NCI-H2029 (cell line): ENCODE measurements at regions not wholly inside any gene's neighbourhood (a gene's known extent, or its start where the extent isn't known, plus 50 kb on each side); places are given as distances from the start of the nearest gene placed in this dataset.
"Not testable (repeated sequence)": the region's sequence is repeated elsewhere in the genome, so short reads cannot be mapped to it uniquely, and the experiment has no call there.

Source experiments
- DNase-seq: peaks from one replicate; lab custom pipeline; 2025; lab: John Stamatoyannopoulos, UW

DNA sequence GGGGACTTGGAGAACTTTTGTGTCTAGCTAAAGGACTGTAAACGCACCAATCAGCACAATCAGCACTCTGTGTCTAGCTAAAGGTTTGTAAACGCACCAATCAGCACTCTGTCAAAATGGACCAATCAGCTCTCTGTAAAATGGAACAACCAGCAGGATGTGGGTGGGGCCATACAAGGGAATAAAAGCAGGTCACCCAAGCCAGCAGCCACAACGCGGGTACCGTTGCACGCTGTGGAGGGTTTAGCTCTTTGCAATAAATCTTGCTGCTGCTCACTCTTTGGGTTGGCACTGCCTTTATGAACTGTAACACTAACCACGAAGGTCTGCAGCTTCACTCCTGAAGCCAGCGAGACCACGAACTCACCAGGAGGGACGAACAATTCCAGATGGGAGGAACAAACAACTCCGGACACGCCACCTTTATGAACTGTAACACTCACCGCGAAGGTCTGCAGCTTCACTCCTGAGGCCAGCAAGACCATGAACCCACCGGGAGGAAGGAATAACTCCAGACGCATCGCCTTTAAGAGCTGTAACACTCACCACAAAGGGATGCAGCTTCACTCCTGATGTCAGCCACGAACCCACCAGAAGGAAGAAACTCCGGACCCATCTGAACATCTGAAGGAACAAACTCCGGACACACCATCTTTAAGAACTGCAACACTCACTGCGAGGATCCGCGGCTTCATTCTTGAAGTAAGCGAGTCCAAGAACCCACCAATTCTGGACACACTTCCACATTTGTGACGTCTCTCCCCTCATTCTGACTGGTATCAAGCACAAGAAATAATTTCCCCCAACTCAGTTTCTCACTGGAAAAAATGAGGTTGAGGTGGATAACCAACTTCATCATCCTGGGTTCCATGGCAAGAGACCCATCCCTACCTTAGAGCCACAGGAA, 227.3 kb upstream of the AMIGO2 start:
- DNase-seq = not testable (repeated sequence)

DNA sequence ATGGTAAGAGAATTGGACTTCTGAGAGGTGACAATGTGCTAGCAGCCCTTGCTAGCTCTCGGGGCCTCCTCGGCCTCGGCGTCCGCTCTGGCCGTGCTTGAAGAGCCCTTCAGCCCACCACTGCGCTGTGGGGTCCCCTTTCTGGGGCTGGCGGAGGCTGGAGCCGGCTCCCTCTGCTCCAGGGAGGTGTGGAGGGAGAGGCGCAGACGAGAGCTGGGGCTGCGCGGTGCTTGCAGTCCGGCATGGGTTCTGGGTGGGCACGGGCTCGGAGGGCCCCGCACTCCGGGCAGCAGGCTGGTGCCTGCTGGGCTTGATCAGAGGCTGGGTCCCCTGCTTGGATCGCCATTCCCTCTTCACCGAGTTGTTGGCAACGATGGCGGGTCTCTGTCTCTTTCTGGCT, 226.4 kb upstream of the AMIGO2 start:
- DNase-seq = no peak

DNA sequence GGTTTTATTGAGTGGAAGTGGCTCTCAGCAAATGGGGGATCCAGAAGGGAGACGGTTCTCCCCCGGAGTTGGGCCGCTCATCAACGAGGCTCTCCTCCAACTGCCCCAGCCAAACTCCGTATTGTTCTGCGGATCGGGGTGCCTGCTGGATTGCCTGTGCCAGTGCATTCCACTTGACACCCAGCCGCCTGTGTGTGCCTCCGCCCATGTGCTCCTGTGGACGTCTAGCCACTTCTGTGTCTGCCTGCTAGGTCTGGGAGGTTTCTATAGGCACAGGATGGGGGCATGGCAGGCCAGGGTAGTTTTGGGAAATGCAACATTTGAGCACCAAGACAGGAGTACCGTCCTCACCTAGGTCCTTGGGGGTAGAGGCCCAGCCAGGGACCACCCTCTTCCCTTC, 225.7 kb upstream of the AMIGO2 start:
- no peak for DNase-seq

DNA sequence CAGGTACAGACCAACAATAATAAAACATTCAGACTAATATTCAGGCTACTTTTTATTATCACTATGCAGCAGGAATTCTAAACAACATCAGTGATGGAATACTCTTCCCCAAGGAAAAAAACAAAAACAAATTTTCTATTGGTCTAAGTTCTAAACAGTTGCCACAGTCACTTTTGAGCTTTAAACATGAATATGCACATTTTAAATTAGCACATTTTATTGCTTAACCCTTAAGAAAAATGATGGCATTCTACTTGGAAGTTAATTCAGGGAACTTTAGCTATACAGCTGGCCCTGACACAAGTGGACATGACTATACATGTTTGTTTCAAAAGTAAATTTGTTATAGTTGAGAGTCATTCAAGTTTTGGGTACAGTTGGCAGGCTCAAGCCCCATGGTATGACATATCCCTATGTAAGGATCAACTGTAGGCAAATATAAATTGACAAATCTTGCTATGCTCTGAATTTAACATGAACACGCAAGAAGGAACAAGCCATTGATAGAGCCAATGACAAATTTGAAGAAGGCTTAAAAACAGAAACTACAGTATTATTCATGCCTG, 224.3 kb upstream of the AMIGO2 start:
- DNase-seq = no peak

DNA sequence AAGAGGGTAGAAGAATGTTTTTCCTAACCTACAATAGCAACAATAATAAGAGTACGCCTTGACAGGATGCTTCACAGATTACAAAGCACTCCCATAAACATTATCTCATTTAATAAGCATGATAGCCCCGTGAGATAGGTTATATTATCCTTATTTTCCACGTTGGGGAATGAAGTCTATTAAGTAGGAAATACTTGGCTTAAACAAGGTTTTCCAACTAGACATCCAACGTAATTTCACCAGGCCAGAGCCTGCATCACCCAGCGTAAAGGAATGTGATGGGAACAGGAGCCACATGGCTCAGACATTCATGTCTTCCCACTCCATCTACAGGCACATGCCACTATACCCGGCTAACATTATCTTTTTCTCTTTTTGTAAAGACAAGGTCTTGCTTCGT, 223.4 kb upstream of the AMIGO2 start:
- DNase-seq = no peak

DNA sequence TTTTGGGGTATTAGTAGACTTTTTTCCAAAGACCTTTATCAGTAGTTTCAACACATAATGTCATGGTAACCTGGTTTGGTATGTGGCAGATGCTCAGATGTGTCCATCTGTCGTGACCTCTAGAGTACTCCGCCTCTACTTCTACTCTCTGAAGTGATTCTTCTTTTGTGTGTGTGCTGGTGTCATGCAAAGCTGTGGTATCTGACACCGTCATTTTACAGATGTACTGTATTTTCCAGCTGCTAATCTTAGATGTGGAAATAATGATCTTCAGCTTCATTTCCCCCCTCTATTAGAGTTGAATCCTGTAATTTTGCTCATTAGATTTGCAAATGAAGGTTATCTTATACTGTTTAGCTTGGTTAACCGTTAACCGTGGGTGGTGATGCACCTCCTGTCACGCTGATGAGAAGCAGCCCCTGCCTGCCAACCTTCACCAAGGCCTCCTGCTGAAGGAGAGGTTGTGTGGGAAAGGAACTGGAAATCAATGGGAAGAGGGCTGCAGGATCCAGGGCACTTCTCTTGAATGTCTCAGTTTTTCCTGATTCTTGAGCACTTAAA, 222.4 kb upstream of the AMIGO2 start:
- no peak for DNase-seq

DNA sequence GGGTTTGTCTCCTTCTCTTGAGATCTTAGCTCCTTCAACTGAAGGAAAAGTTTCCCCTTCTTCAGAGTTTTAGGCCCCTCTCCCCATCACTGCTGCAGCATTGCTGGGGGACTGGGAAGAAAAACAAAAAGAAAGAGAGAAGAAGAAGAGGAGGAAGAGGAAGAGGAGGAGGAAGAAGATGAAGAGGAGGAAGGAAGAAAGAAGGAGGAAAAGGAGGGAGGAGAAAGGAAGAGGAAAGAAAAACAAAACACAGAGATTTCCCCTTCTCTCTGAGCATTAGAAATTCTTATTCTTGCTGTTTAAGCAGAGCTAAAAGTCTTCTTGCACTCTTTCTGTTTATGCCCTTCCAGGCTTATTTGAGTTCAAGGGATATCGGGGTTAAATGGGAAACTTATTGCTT, 219.8 kb upstream of the AMIGO2 start:
- no peak for DNase-seq

DNA sequence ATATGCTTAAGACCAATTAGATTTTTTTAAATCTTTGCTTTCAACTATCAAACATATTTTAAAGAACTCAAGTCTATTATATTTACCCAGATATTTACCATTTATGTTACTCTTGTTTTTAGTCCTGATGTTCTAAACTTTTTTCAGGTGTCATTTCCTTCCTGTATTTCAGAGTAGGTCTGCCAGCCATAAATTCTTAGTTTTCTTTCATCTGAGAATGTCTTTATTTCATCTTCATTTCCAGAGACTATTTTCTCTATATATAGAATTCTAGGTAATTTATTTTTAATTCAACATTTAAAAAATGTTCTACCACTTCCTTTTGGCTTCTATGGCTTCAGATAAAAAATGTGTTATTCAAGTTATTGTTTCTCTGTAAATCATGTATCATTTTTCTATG, 218.2 kb upstream of the AMIGO2 start:
- no peak for DNase-seq

DNA sequence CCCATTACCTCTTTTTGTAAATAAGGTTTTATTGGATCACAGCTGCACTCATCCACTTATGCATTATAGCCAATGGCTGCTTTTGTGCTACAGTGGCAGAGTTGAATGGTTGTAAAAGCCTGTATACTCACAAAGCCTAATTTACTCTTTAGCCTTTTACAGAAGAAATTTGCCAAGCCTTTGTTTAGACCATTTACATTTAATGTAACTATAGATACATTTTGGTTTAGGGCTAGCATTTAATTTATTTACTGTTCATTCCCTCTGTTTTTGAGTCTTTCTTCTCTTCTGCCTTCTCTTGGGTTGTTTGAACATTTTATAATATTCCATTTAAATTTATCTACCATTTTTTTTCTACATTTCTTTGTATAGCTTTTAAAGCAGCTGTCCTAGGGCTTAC, 217.1 kb upstream of the AMIGO2 start:
- no peak for DNase-seq

DNA sequence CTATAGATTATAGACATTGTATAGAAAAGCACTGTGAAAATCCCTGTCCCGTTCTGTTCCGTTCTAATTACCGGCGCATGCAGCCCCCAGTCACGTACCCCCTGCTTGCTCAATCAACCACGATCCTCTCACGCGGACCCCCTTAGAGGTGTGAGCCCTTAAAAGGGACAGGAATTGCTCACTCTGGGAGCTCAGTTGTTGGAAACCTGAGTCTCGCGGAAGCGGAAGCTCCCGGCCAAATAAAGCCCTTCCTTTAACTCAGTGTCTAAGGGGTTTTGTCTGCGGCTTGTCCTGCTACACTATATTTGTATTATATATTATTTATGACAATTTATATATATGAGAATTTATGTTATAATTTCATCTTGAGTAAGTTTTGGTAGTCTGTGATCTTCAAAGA, 213.6 kb upstream of the AMIGO2 start:
- no peak for DNase-seq

DNA sequence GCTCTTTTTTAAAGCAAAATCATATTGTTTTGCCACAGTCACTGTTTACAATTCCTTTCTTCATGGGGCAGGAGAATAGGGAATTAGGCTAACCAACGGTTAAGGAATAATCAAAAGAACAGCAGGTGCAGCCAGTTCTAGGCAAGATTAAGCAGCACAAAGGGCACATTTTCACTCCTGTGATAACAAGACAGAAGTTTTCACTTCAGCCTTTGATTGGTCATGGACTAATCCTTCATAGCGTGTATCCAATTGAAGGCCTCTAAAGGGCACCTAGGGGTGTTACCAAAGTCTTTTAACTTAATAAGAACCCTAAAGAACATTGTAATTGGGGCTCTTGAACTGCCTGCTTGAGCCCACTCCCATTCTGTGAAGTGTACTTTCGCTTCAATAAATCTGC, 206.9 kb upstream of the AMIGO2 start:
- no peak for DNase-seq
